Endothelial cell of umbilical vein (primary cell): ENCODE measurements at regions not wholly inside any gene's neighbourhood (a gene's known extent, or its start where the extent isn't known, plus 50 kb on each side); places are given as distances from the start of the nearest gene placed in this dataset.

Source experiments
- CTCF ChIP-seq, 2 donors: IDR thresholded peaks; 1 replicate in 1 of 2; 2 replicates in 1 of 2; pipeline ENCODE4 v1.5.1; 2011; ENCODE audit warnings: low read length in 2 of 2, mild to moderate bottlenecking in 2 of 2, moderate library complexity in 2 of 2, control low read depth in 1 of 2, inconsistent platforms in 1 of 2, low read depth in 1 of 2; ENCODE audit not compliant: insufficient read depth in 1 of 2; ENCODE audit errors: extremely low read depth in 1 of 2
- EZH2 ChIP-seq: IDR thresholded peaks from 2 replicates; pipeline ENCODE4 v1.6.1; 2012; ENCODE audit warnings: borderline replicate concordance, low read depth, mild to moderate bottlenecking, moderate library complexity, low read length, inconsistent platforms; ENCODE audit not compliant: severe bottlenecking
- POLR2A ChIP-seq: IDR thresholded peaks from 2 replicates; pipeline ENCODE4 v1.6.1; 2012; ENCODE audit warnings: low read depth, mild to moderate bottlenecking, control low read depth, low read length
- POLR2AphosphoS5 ChIP-seq: IDR thresholded peaks from 2 replicates; pipeline ENCODE4 v1.6.1; 2012; ENCODE audit warnings: low read depth, mild to moderate bottlenecking, control low read depth, low read length, moderate library complexity; ENCODE audit not compliant: insufficient read depth

- TF ChIP-seq CTCF (IDR thresholded peaks at IDR 0.05; ENCODE audit: extremely low read depth in 1 of 2, insufficient read depth in 1 of 2, low read depth in 1 of 2, low read length in 2 of 2): no peak
- no peak for TF ChIP-seq POLR2A
- no peak for TF ChIP-seq EZH2
- no peak for TF ChIP-seq POLR2AphosphoS5
These were observed 180.0 kb upstream of the ARL4C start for GRCh38 chr2:234676783-234677450.
